T follicular helper cell (primary cell): ENCODE measurements at regions not wholly inside any gene's neighbourhood (a gene's known extent, or its start where the extent isn't known, plus 50 kb on each side); places are given as distances from the start of the nearest gene placed in this dataset.

Experiments
- DNase-seq: peaks from one replicate; pipeline ENCODE4 v3.0.0-alpha.2; 2020; ENCODE audit warnings: low read depth

GRCh38 chr14:50038398-50039119 lies 77.8 kb downstream of the VCPKMT start:
- DNase-seq, result no peak

- DNase-seq, result no peak
These were observed 77.3 kb downstream of the VCPKMT start for GRCh38 chr14:50039120-50039517.

- DNase-seq, result no peak
These were observed 76.5 kb downstream of the VCPKMT start for GRCh38 chr14:50039734-50040400.

GRCh38 chr14:50040401-50040775 lies 76.0 kb downstream of the VCPKMT start:
- DNase-seq, result peak; percentile 11

GRCh38 chr14:50040895-50041465 lies 75.4 kb downstream of the VCPKMT start:
- no peak for DNase-seq

- no peak for DNase-seq
These were observed 74.4 kb downstream of the VCPKMT start for GRCh38 chr14:50041980-50042379.

GRCh38 chr14:50044042-50044651 lies 72.2 kb downstream of the VCPKMT start:
- DNase-seq, result no peak

- peak; percentile 35 for DNase-seq
These were observed 71.2 kb downstream of the VCPKMT start for GRCh38 chr14:50045039-50045711.

GRCh38 chr14:50045837-50046236 lies 70.5 kb downstream of the VCPKMT start:
- no peak for DNase-seq

- DNase-seq, result no peak
These were observed 69.1 kb downstream of the VCPKMT start for GRCh38 chr14:50047274-50047676.

GRCh38 chr14:50049093-50049492 lies 67.3 kb downstream of the VCPKMT start:
- DNase-seq, result no peak

GRCh38 chr14:50049703-50050570 lies 66.4 kb downstream of the VCPKMT start:
- no peak for DNase-seq

GRCh38 chr14:50051106-50051505 lies 65.3 kb downstream of the VCPKMT start:
- no peak for DNase-seq

GRCh38 chr14:50051706-50052105 lies 64.7 kb downstream of the VCPKMT start:
- DNase-seq, result no peak

- DNase-seq, result no peak
These were observed 63.9 kb downstream of the VCPKMT start for GRCh38 chr14:50052517-50052916.

- no peak for DNase-seq
These were observed 62.4 kb downstream of the VCPKMT start for GRCh38 chr14:50053935-50054334.

- no peak for DNase-seq
These were observed 60.7 kb downstream of the VCPKMT start for GRCh38 chr14:50055461-50056228.

GRCh38 chr14:50056435-50056834 lies 59.9 kb downstream of the VCPKMT start:
- DNase-seq, result no peak

GRCh38 chr14:50057331-50057730 lies 59.0 kb downstream of the VCPKMT start:
- no peak for DNase-seq

GRCh38 chr14:50058113-50058512 lies 58.3 kb downstream of the VCPKMT start:
- no peak for DNase-seq
